ENCODE measurements at regions not wholly inside any gene's neighbourhood (a gene's known extent, or its start where the extent isn't known, plus 50 kb on each side); places are given as distances from the start of the nearest gene placed in this dataset.

GRCh38 chr1:115158181-115158580 lies 68.9 kb upstream of the TSPAN2 start:
- ChIA-PET POLR2A (ENCODE audit: partially characterized antibody) (no interaction called here), CTCF (ENCODE audit: partially characterized antibody) (interaction anchor here (0.6 to 1.0 kb wide), 2 partner anchors 19 to 115 kb away, joined by 3 read pairs; no protein-coding TSS in a partner anchor)
- Histone ChIP-seq H3K4ac (replicated peaks; ENCODE audit: insufficient read length, low read depth, low read length) (no peak overlapping the region), H3K14ac (ENCODE audit: insufficient read length) (no peak overlapping the region), H4K20me1 (replicated peaks in 1 of 2; ENCODE audit: control insufficient read depth in 1 of 2, insufficient read depth in 2 of 2, low read length in 2 of 2) (no peaks in the 10 kb centered on the region), H2BK5ac (ENCODE audit: low read depth, low read length) (no peak overlapping the region), H3K79me1 (ENCODE audit: low read depth, low read length) (no peaks in the 10 kb centered on the region), H3K4me1 (replicated peaks in 1 of 4; ENCODE audit: control insufficient read depth in 3 of 4, insufficient read depth in 4 of 4, low read length in 3 of 4) (no peaks in the 10 kb centered on the region), H2BK15ac (ENCODE audit: low read length) (no peak overlapping the region), H2AFZ (ENCODE audit: low read length) (no peak overlapping the region; the same call in 1 of the 2 replicates), H3K18ac (ENCODE audit: extremely low read depth, low read length) (no peak overlapping the region), H2AK5ac (ENCODE audit: low read depth, low read length) (no peak overlapping the region), H4K5ac (ENCODE audit: insufficient read length, low read depth, low read length) (no peak overlapping the region), H2BK120ac (replicated peaks; ENCODE audit: low read depth, low read length) (no peak overlapping the region), H3K23me2 (ENCODE audit: low read depth, low read length) (no peaks in the 10 kb centered on the region), H4K91ac (replicated peaks; ENCODE audit: insufficient read length, low read length) (no peak overlapping the region), H3K4me3 (ENCODE audit: extremely low read depth in 1 of 4, insufficient read depth in 2 of 4, low read depth in 3 of 4, low read length in 4 of 4) (no peak overlapping the region), H3K23ac (ENCODE audit: insufficient read length) (no peak overlapping the region), H2BK20ac (ENCODE audit: low read length) (no peak overlapping the region), H3K36me3 (ENCODE audit: control insufficient read depth in 2 of 4, insufficient read depth in 4 of 4, low read length in 3 of 4) (no peaks in the 10 kb centered on the region), H3K79me2 (ENCODE audit: control insufficient read depth in 1 of 2, insufficient read depth in 2 of 2, low read length in 2 of 2) (no peaks in the 10 kb centered on the region), H2BK12ac (ENCODE audit: low read depth, low read length) (no peak overlapping the region), H3K27me3 (replicated peaks in 1 of 4; ENCODE audit: control insufficient read depth in 3 of 4, extremely low read depth in 1 of 4, insufficient read depth in 3 of 4, low read length in 3 of 4) (no peaks in the 10 kb centered on the region), H3K27ac (ENCODE audit: low read depth, low read length) (no peak overlapping the region), H3K9me3 (ENCODE audit: insufficient read depth in 2 of 2, low read depth in 1 of 2, low read length in 1 of 2) (no peaks in the 10 kb centered on the region), H4K8ac (ENCODE audit: extremely low read depth, insufficient read depth, low read length) (no peak overlapping the region), H3K9ac (replicated peaks in 1 of 4; ENCODE audit: extremely low read depth in 1 of 4, low read depth in 3 of 4, low read length in 3 of 4) (no peak overlapping the region), H3K4me2 (ENCODE audit: insufficient read depth in 1 of 2, low read depth in 2 of 2, low read length in 2 of 2) (no peak overlapping the region), H3K56ac (replicated peaks; ENCODE audit: insufficient read length, low read depth, low read length) (no peak overlapping the region)
- 85% methylated on average over 2 of the region's 2 CpGs; no CpG with 5 or more reads in 1 of the 2 experiments for WGBS, 2 experiments (ENCODE audit: extremely low coverage in 1 of 2, insufficient coverage in 1 of 2, insufficient read length in 1 of 2, insufficient replicate concordance in 2 of 2, low coverage in 1 of 2, low lambda C conversion rate in 2 of 2, missing lambda C conversion rate in 1 of 2)
- no peak for TF ChIP-seq HDAC2 (IDR thresholded peaks at IDR 0.05; ENCODE audit: borderline replicate concordance in 1 of 2, low read depth in 2 of 2, low read length in 2 of 2)
- FAIRE-seq (no peak), DNase-seq (ENCODE audit: low read depth in 1 of 2, low spot score in 2 of 2) (no peak)

Measured in H1 (cell line).